ENCODE measurements at regions not wholly inside any gene's neighbourhood (a gene's known extent, or its start where the extent isn't known, plus 50 kb on each side); places are given as distances from the start of the nearest gene placed in this dataset.

- FAIRE-seq = no peak
- no peak for TF ChIP-seq CTCF (IDR thresholded peaks at IDR 0.05; ENCODE audit: borderline replicate concordance, extremely low read depth, insufficient read depth)
- no peak overlapping the region for H3K4me3 ChIP-seq (ENCODE audit: low read length in 3 of 3)
Observed at GRCh38 chr10:61299841-61300240, 153.3 kb downstream of the TMEM26 start.

GRCh38 chr10:61299156-61299555 is 154.0 kb downstream of the TMEM26 start:
- no peak for FAIRE-seq
- Histone ChIP-seq H3K9ac (ENCODE audit: low read length in 3 of 3) (no peak overlapping the region), H3K27ac (ENCODE audit: low read depth in 2 of 2, low read length in 2 of 2) (no peak overlapping the region), H3K27me3 (ENCODE audit: control insufficient read depth, insufficient read depth, low read length) (no peaks in the 10 kb centered on the region), H3K4me1 (ENCODE audit: control insufficient read depth in 2 of 3, insufficient read depth in 2 of 3, low read depth in 1 of 3, low read length in 3 of 3) (no peaks in the 10 kb centered on the region), H3K36me3 (ENCODE audit: control insufficient read depth in 2 of 3, insufficient read depth in 3 of 3, low read length in 3 of 3) (no peaks in the 10 kb centered on the region), H3K9me3 (ENCODE audit: control insufficient read depth in 2 of 3, insufficient read depth in 1 of 3, low read length in 3 of 3) (peaks cover 0 to 5% (median 0%) of the 10 kb centered on the region in 3 donors), H3K4me3 (ENCODE audit: low read length in 3 of 3) (no peak overlapping the region)
- DNase-seq = no peak
- no peak for TF ChIP-seq CTCF (IDR thresholded peaks at IDR 0.05; ENCODE audit: borderline replicate concordance, extremely low read depth, insufficient read depth)
- intact Hi-C loops (cut with DNase I) = no loop called here

More at GRCh38 chr10:61299841-61300240, 153.3 kb downstream of the TMEM26 start:
- H3K27me3 ChIP-seq (ENCODE audit: control insufficient read depth, insufficient read depth, low read length) = no peaks in the 10 kb centered on the region
- no peak for DNase-seq
- no peaks in the 10 kb centered on the region for H3K36me3 ChIP-seq (ENCODE audit: control insufficient read depth in 2 of 3, insufficient read depth in 3 of 3, low read length in 3 of 3)
- intact Hi-C loops (cut with DNase I) = no loop called here
- peaks cover 0 to 5% (median 0%) of the 10 kb centered on the region in 3 donors for H3K9me3 ChIP-seq (ENCODE audit: control insufficient read depth in 2 of 3, insufficient read depth in 1 of 3, low read length in 3 of 3)
- no peak overlapping the region for H3K9ac ChIP-seq (ENCODE audit: low read length in 3 of 3)
- H3K27ac ChIP-seq (ENCODE audit: low read depth in 2 of 2, low read length in 2 of 2) = no peak overlapping the region
- H3K4me1 ChIP-seq (ENCODE audit: control insufficient read depth in 2 of 3, insufficient read depth in 2 of 3, low read depth in 1 of 3, low read length in 3 of 3) = no peaks in the 10 kb centered on the region

- intact Hi-C loops (cut with DNase I) = no loop called here
- Histone ChIP-seq H3K27me3 (ENCODE audit: control insufficient read depth, insufficient read depth, low read length) (no peaks in the 10 kb centered on the region), H3K36me3 (ENCODE audit: control insufficient read depth in 2 of 3, insufficient read depth in 3 of 3, low read length in 3 of 3) (no peaks in the 10 kb centered on the region), H3K27ac (ENCODE audit: low read depth in 2 of 2, low read length in 2 of 2) (no peak overlapping the region), H3K4me1 (ENCODE audit: control insufficient read depth in 2 of 3, insufficient read depth in 2 of 3, low read depth in 1 of 3, low read length in 3 of 3) (no peaks in the 10 kb centered on the region), H3K9me3 (ENCODE audit: control insufficient read depth in 2 of 3, insufficient read depth in 1 of 3, low read length in 3 of 3) (peaks cover 0 to 5% (median 0%) of the 10 kb centered on the region in 3 donors), H3K4me3 (ENCODE audit: low read length in 3 of 3) (no peak overlapping the region), H3K9ac (ENCODE audit: low read length in 3 of 3) (no peak overlapping the region)
- no peak for TF ChIP-seq CTCF (IDR thresholded peaks at IDR 0.05; ENCODE audit: borderline replicate concordance, extremely low read depth, insufficient read depth)
- FAIRE-seq = no peak
- DNase-seq = no peak
Observed at GRCh38 chr10:61298194-61298593, 155.0 kb downstream of the TMEM26 start.

- no peaks in the 10 kb centered on the region for H3K36me3 ChIP-seq (ENCODE audit: control insufficient read depth in 2 of 3, insufficient read depth in 3 of 3, low read length in 3 of 3)
- H3K9ac ChIP-seq (ENCODE audit: low read length in 3 of 3) = no peak overlapping the region
- H3K27me3 ChIP-seq (ENCODE audit: control insufficient read depth, insufficient read depth, low read length) = no peaks in the 10 kb centered on the region
- peaks cover 0 to 5% (median 0%) of the 10 kb centered on the region in 3 donors for H3K9me3 ChIP-seq (ENCODE audit: control insufficient read depth in 2 of 3, insufficient read depth in 1 of 3, low read length in 3 of 3)
- intact Hi-C loops (cut with DNase I) = no loop called here
- no peak overlapping the region for H3K27ac ChIP-seq (ENCODE audit: low read depth in 2 of 2, low read length in 2 of 2)
- no peak for DNase-seq
- H3K4me1 ChIP-seq (ENCODE audit: control insufficient read depth in 2 of 3, insufficient read depth in 2 of 3, low read depth in 1 of 3, low read length in 3 of 3) = no peaks in the 10 kb centered on the region
- no peak overlapping the region for H3K4me3 ChIP-seq (ENCODE audit: low read length in 3 of 3)
- no peak for FAIRE-seq
- no peak for TF ChIP-seq CTCF (IDR thresholded peaks at IDR 0.05; ENCODE audit: borderline replicate concordance, extremely low read depth, insufficient read depth)
Observed at GRCh38 chr10:61296161-61296560, 157.0 kb downstream of the TMEM26 start.

Measured in kidney (tissue), 13 donors.